ENCODE measurements at regions not wholly inside any gene's neighbourhood (a gene's known extent, or its start where the extent isn't known, plus 50 kb on each side); places are given as distances from the start of the nearest gene placed in this dataset.

- no peak for DNase-seq
Observed at GRCh38 chr2:155404433-155405002, 706.0 kb downstream of the KCNJ3 start.

GRCh38 chr2:155393406-155393805 is 694.9 kb downstream of the KCNJ3 start:
- no peak for DNase-seq

GRCh38 chr2:155391613-155392130 is 693.2 kb downstream of the KCNJ3 start:
- no peak for DNase-seq

GRCh38 chr2:155389224-155389623 is 690.7 kb downstream of the KCNJ3 start:
- no peak for DNase-seq

- no peak for DNase-seq
Observed at GRCh38 chr2:155384555-155385123, 686.1 kb downstream of the KCNJ3 start.

GRCh38 chr2:155382776-155383175 is 684.3 kb downstream of the KCNJ3 start:
- no peak for DNase-seq

- DNase-seq = no peak
Observed at GRCh38 chr2:155381436-155381835, 682.9 kb downstream of the KCNJ3 start.

- no peak for DNase-seq
Observed at GRCh38 chr2:155379494-155379893, 681.0 kb downstream of the KCNJ3 start.

- no peak for DNase-seq
Observed at GRCh38 chr2:155377931-155378444, 679.5 kb downstream of the KCNJ3 start.

GRCh38 chr2:155377266-155377680 is 678.8 kb downstream of the KCNJ3 start:
- DNase-seq = no peak

GRCh38 chr2:155372969-155373368 is 674.5 kb downstream of the KCNJ3 start:
- DNase-seq = no peak

GRCh38 chr2:155368934-155369333 is 670.4 kb downstream of the KCNJ3 start:
- no peak for DNase-seq

- DNase-seq = no peak
Observed at GRCh38 chr2:155364766-155365165, 666.3 kb downstream of the KCNJ3 start.

GRCh38 chr2:155363349-155363888 is 664.9 kb downstream of the KCNJ3 start:
- DNase-seq = no peak

GRCh38 chr2:155357172-155357571 is 658.7 kb downstream of the KCNJ3 start:
- no peak for DNase-seq

GRCh38 chr2:155356250-155356649 is 657.8 kb downstream of the KCNJ3 start:
- DNase-seq = no peak

GRCh38 chr2:155350783-155351580 is 652.5 kb downstream of the KCNJ3 start:
- DNase-seq = no peak

- no peak for DNase-seq
Observed at GRCh38 chr2:155332016-155332415, 633.5 kb downstream of the KCNJ3 start.

- no peak for DNase-seq
Observed at GRCh38 chr2:155320236-155320635, 621.7 kb downstream of the KCNJ3 start.

GRCh38 chr2:155318710-155319109 is 620.2 kb downstream of the KCNJ3 start:
- DNase-seq = no peak

GRCh38 chr2:155315768-155316167 is 617.3 kb downstream of the KCNJ3 start:
- DNase-seq = no peak

- no peak for DNase-seq
Observed at GRCh38 chr2:155310589-155310988, 612.1 kb downstream of the KCNJ3 start.

Measured in amygdala (tissue), 56 donors.